Cardiac septum (tissue), 1 donor: ENCODE measurements at regions not wholly inside any gene's neighbourhood (a gene's known extent, or its start where the extent isn't known, plus 50 kb on each side); places are given as distances from the start of the nearest gene placed in this dataset.
"Not testable (repeated sequence)": the region's sequence is repeated elsewhere in the genome, so short reads cannot be mapped to it uniquely, and the experiment has no call there.

Source experiments
- DNase-seq: peaks from one replicate; pipeline ENCODE4 v3.0.0-alpha.2; 2020; ENCODE audit warnings: low spot score
- intact Hi-C: fragments of 100-400 bp; cut with DNase I; formaldehyde crosslinking; loops from one replicate; pipeline ENCODE4 v1.14.0; 2022
- donor health status: DM: no; HTN: no; CAD: no.

DNA sequence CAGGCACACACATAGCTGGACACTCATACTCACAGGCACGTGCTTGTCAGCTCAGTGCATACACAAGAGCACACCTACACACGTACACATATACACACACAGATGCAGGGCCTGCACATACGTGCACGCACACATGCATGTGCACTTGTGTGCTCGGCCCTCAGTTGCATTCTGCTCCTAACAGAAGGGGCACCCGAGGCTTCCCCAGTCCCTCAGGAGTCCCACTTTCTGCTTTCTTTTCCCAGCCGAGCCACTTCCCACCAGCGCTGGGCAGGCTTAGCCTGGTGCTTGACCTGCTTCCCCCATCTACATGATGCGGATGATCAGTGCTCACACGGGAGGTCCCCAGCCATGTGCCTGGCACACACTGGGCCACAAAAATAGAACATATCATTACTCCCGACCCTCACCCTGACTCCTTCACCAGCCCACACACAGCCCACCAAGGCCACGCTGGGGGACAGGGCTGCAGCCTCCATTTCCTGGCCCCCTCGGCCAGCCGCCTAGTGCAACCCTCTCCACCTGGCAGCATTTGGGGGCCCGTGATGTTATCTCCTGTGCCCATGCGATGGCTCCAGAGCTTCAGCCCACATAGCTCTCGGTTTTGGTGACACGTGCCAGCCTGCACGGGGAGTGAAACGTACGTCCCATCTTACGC lies 125.2 kb upstream of the SPACA7 start:
- no peak for DNase-seq
- intact Hi-C loops = no loop called here

DNA sequence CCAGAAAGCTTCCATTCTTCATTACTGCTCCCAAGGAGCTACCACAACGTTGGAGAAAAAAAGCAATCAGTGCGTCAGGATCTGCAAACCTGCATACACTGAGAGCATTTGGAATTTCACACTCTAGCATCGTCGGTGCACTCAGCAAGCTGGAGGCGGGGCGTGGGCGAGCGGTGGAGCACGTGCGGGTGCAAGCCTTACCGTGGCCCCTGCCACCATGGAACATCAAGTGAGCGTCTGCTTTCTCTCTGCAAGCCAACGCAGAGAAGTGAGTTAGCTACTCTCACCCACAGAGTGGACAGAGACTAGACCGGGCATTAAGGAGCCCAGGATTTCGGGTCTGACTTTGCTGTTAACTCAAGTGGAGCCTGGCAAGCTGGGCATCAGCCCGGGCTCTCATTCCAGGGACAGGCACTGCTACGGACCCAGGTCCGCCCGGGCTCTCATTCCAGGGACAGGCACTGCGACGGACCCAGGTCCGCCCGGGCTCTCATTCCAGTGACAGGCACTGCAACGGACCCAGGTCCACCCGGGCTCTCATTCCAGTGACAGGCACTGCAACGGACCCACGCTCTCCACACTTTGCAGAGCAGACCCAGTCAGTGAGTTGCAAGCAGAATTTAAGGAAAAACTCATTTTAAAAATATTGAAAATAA lies 124.1 kb upstream of the SPACA7 start:
- intact Hi-C loops = no loop called here
- peak; percentile 19 for DNase-seq

DNA sequence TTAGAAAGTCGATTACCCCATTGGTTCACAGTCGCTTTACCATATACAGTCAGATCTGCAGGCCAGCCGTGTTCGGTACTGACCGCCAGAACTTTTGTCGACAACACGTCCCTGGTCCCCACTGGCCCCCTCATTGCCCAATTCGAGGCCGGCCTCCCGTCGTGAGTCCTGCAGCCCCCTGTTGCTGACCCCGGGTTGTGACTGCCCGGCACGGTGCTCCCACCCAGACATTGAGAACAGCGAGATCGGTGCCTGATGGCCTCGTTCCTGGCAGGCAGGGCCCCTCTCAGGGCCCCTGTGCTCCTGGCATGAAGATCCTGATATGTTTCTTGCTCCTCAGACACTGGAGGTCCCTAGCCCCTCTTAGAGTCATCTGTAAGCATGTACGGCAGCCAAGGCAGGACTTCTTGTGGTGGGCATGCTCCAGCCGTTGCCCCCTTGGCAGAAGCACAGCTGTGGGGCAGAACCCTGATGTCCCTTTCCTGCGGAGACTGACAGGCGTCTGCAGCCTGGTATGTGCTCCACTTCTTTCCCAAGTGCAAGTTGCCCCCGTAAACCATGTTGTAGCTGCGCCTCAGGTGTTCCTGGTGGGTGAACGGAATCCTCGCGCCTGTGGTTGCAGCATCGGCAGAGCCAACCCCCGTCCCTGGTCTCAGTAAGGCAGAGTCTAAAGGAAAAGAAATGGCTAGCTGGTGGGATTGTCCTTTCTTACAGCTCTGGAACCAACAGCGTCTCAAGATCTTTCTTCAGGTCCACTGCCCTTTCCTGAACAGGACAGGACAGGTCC lies 123.2 kb upstream of the SPACA7 start:
- intact Hi-C loops = no loop called here
- peak; percentile 70 for DNase-seq

DNA sequence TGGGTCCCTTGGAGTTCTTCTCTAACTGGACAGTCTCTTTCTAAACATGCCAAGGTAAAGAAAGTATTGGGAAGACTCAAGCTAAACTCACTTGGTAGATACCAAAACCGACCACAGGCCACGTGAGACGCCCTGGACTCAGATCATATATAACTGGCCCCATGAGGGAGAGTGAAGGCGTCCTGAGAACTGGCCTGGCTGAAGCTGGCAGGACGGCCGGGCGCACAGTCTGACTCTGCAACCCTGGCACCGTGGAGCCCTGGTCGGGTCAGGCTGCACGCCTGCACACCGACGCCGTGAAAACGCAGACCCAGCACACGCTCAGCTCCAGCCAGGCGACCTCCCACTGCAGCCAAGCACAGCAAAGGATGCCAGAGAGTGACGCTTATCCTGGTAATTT lies 122.5 kb upstream of the SPACA7 start:
- intact Hi-C loops = no loop called here
- peak; percentile 53 for DNase-seq

DNA sequence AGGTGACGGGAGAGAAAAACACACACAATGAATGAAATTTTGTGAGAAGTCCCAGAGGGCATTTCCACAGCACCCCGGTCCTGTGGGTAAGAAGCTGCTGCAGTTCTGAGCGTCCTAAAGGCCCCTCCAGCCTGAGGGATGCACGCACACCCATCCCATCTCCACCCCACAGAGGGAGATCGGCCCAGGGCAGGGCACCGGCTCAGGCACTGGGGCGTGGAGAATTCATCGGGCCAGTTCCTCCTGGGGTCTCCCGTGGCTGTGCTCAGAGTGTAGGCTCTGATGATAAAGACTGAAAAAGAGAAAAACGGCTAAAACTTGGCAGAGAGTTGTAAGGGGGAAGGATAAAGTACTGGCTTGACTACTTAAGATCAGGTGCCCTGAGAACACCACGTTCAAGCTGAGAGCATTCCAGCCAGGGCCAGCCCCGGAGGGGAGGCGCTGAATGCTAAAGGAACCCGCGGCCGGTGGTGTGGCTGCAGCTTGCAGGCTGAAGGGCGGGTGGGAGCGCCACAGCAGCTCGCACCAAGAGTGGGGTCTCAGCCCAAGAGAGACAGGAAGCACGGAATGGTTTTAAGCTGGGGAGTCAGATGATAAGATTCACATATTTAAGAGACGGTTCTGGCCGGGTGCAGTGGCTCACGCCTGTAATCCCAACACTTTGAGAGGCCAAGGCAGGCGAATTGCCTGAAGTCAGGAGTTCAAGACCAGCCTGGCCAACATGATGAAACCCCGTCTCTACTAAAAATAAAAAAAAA lies 121.9 kb upstream of the SPACA7 start:
- peak; percentile 29 for DNase-seq
- intact Hi-C loops = no loop called here

DNA sequence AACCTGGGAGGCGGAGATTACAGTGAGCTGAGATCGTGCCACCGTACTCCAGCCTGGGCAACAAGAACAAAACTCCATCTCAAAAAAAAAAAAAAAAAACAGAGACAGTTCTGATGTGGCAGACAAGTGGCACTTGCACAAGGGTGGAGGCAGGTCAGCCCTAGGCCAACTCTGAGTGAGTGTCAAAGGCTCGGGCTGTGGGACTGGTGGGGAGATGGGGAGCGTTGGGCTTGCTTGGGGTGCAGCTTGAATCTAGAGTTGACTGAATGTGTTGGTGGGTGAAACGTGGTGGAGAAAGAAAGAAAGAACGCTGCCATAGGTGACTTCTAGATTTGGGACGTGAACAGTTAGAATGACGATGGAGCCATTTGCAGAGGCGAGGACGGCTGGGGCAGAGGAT lies 121.3 kb upstream of the SPACA7 start:
- intact Hi-C loops = no loop called here
- no peak for DNase-seq

GRCh38 chr13:112255550-112256120 lies 120.5 kb upstream of the SPACA7 start:
- peak; percentile 55 for DNase-seq
- intact Hi-C loops = no loop called here

DNA sequence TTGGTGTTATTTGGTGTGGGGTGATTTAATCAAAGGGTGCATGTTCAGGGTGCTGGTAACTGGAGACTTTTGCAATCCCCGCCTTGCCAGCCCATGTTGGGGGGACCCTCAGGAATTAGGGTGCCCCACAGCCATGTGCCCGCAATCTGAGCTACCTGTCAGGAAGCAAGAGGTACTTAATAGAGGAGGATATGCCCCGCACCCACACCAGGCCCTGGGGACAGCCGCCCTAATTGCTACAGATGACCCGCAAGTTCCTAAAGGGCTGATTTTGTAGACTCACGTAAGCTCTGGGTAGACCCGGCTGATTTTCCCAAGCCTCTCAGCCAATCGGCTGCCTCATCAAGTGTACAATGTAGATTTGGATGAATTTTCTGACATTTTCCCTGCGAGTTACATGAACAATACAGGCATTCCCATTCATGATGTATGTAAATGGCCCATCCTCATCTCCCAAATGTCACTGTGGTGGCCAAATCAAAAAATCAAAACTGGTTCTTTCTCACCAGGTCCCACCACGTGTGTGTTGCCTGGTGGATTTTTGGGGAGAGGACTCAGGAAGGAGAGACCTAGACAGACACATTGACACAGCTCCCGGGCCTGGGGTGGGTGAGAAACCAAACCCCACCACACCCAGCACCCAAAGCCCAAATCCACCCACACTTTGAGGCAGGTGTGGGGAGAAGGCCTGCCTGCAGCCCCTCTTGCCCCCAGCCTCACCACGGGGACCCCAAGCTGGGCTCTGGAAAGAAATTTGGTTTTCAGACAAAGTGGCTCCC lies 119.2 kb upstream of the SPACA7 start:
- intact Hi-C loops = no loop called here

GRCh38 chr13:112259511-112259910 lies 116.6 kb upstream of the SPACA7 start:
- intact Hi-C loops = no loop called here

More for the DNA sequence above, 119.2 kb upstream of the SPACA7 start:
- DNase-seq = peak; percentile 60

DNA sequence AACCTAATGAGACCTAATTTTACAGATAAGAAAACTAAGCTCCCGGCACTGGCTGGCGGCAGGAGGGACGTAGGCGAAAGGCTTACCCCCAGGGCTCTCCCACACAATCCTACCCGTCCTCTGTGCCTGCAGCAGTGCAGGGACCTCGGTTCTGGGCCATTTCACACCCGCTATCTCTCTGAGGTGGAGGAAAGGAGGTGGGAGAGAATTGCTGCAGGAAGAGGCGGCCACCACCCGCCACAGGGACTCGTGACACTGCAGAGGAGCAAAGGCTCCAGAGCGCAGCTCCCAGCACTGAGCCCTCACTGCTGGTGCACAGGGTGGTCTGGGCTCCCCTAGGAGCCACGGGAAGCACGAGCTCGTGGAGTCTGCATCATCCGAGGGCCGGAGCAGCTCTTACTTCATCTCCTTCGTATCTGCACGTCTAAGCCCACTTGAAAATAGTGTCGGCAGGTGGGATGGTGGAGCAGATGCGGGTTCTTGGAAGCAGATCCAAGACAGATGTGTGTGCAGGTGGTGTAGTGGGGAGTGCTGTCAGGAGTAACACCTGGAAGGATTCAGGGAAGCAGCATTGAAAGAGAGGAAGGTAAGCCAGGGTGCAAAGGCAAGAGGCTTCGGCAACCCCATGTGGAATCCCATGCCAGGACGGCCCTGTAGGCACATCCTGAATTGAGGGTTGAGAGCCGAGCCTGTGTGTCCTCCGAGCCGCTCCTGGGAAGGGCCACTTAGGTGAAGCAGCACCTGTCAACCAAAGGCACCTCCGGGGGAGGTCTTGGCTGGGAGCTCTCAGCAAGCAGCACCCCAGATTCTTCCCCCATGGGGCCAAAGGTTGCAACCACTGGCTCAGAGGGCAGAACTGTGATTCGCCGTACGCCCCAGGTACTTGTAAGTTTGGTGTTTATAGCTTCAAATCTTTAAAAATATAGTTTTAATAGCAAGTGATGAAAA lies 115.8 kb upstream of the SPACA7 start:
- intact Hi-C loops = no loop called here
- DNase-seq = peak; percentile 66

More at GRCh38 chr13:112259511-112259910, 116.6 kb upstream of the SPACA7 start:
- peak; percentile 2 for DNase-seq

DNA sequence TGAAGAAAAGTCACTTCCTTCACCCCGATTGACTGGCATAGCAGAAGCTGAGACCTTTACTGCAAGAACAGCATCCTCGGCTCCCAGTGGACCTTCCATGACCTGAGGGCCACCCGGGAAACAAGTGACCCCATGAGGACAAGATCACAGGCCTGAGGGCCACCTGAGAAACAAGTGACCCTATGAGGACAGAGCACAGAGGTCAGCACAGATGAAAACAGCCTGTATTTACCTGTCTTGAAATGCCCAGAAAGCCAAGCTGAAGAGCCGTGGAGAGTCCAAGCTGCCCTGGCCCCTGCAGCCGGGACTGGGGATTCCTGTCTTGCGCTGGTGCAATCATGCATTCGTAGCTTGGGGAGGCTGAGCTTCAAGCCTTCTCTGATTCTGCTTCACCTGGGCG lies 114.2 kb upstream of the SPACA7 start:
- intact Hi-C loops = no loop called here
- no peak for DNase-seq

- intact Hi-C loops = no loop called here
- no peak for DNase-seq
Measured at GRCh38 chr13:112263152-112263551, 113.0 kb upstream of the SPACA7 start.

DNA sequence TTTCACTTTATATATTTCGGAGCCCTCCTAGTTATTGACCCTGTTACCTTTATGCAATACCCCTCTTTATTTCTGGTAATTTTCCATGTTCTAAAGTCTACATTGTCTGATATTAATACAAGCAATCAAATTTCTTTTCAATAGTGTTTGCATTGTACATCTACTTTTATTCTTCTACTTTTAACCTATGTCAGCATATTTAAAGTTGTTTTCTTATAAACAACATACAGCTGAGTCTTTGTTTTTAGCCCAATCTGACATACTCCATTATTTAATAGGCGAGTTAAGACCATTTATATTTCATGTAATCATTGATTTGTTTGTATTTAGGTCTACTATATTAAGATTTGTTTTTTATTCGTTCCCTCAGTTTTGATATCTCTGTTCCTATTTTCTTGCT lies 108.5 kb upstream of the SPACA7 start:
- intact Hi-C loops = no loop called here
- no peak for DNase-seq

DNA sequence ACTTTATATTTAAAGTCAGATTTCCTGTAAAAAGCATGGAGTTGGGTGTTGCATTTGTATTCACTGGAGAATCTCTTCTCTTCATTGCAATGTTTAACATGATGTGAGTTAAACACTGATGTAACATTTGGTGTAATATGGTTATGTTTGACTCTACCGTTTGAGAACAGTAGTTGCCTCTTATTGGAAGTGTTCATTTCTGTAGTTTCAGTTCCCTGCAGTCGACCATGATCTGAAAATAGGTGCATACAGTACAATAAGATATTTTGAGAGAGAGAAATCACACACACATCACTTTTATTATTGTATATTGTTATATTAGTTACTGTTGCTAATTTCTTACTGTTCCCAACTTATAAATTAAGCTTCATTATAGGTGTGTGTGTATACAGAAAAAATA lies 105.2 kb upstream of the SPACA7 start:
- intact Hi-C loops = no loop called here
- DNase-seq = no peak

GRCh38 chr13:112286733-112287132 lies 89.4 kb upstream of the SPACA7 start:
- DNase-seq, intact Hi-C loops: not testable (repeated sequence)

DNA sequence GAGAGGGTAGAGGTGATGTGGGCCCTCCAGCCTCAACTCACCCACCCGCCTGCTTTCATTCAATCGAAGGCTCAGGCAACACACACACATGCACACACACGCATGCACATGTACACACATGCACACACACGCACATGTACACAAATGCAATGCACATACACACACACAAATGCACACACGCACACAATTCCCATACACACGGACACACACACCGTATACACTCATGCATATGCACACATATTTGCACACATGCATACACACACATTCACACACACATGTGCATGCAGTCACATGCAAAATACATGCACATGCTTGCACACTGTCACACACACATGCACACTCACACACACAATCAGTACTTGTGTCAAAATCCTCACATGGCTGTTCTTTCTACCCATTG lies 55.9 kb upstream of the SPACA7 start:
- intact Hi-C loops = no loop called here
- no peak for DNase-seq

GRCh38 chr13:112322557-112322956 lies 53.6 kb upstream of the SPACA7 start:
- intact Hi-C loops = no loop called here
- no peak for DNase-seq

- intact Hi-C loops = no loop called here
- DNase-seq = no peak
Measured at GRCh38 chr13:112324116-112324515, 52.0 kb upstream of the SPACA7 start.
